ENCODE measurements at regions not wholly inside any gene's neighbourhood (a gene's known extent, or its start where the extent isn't known, plus 50 kb on each side); places are given as distances from the start of the nearest gene placed in this dataset.
"Not testable (repeated sequence)": the region's sequence is repeated elsewhere in the genome, so short reads cannot be mapped to it uniquely, and the experiment has no call there.

- DNase-seq (ENCODE audit: low read depth): no peak
These were observed 1228.8 kb upstream of the TMEM132C start for GRCh38 chr12:127038152-127038551.

- DNase-seq (ENCODE audit: low read depth): no peak
These were observed 1228.2 kb upstream of the TMEM132C start for GRCh38 chr12:127038761-127039160.

- no peak for DNase-seq (ENCODE audit: low read depth)
These were observed 1224.9 kb upstream of the TMEM132C start for GRCh38 chr12:127041985-127042625.

GRCh38 chr12:127043731-127044130 lies 1223.2 kb upstream of the TMEM132C start:
- DNase-seq (ENCODE audit: low read depth): no peak

GRCh38 chr12:127044836-127045235 lies 1222.1 kb upstream of the TMEM132C start:
- no peak for DNase-seq (ENCODE audit: low read depth)

- no peak for DNase-seq (ENCODE audit: low read depth)
These were observed 1220.5 kb upstream of the TMEM132C start for GRCh38 chr12:127046467-127046866.

GRCh38 chr12:127048057-127048456 lies 1218.9 kb upstream of the TMEM132C start:
- DNase-seq (ENCODE audit: low read depth): no peak

- DNase-seq (ENCODE audit: low read depth): not testable (repeated sequence)
These were observed 1218.4 kb upstream of the TMEM132C start for GRCh38 chr12:127048525-127048924.

- DNase-seq (ENCODE audit: low read depth): no peak
These were observed 1215.8 kb upstream of the TMEM132C start for GRCh38 chr12:127051139-127051538.

- DNase-seq (ENCODE audit: low read depth): no peak
These were observed 1214.3 kb upstream of the TMEM132C start for GRCh38 chr12:127052511-127053232.

GRCh38 chr12:127054531-127054930 lies 1212.4 kb upstream of the TMEM132C start:
- DNase-seq (ENCODE audit: low read depth): no peak

GRCh38 chr12:127060310-127060847 lies 1206.6 kb upstream of the TMEM132C start:
- DNase-seq (ENCODE audit: low read depth): no peak

GRCh38 chr12:127060933-127061332 lies 1206.0 kb upstream of the TMEM132C start:
- DNase-seq (ENCODE audit: low read depth): no peak

GRCh38 chr12:127063339-127064072 lies 1203.5 kb upstream of the TMEM132C start:
- DNase-seq (ENCODE audit: low read depth): no peak

- DNase-seq (ENCODE audit: low read depth): no peak
These were observed 1202.8 kb upstream of the TMEM132C start for GRCh38 chr12:127064207-127064606.

- DNase-seq (ENCODE audit: low read depth): no peak
These were observed 1201.4 kb upstream of the TMEM132C start for GRCh38 chr12:127065595-127065994.

- no peak for DNase-seq (ENCODE audit: low read depth)
These were observed 1196.3 kb upstream of the TMEM132C start for GRCh38 chr12:127070515-127071157.

- DNase-seq (ENCODE audit: low read depth): no peak
These were observed 1192.8 kb upstream of the TMEM132C start for GRCh38 chr12:127074161-127074560.

- DNase-seq (ENCODE audit: low read depth): no peak
These were observed 1191.0 kb upstream of the TMEM132C start for GRCh38 chr12:127075981-127076380.

GRCh38 chr12:127077262-127078045 lies 1189.5 kb upstream of the TMEM132C start:
- DNase-seq (ENCODE audit: low read depth): no peak
